Uterus (tissue), 2 donors: ENCODE measurements at regions not wholly inside any gene's neighbourhood (a gene's known extent, or its start where the extent isn't known, plus 50 kb on each side); places are given as distances from the start of the nearest gene placed in this dataset.

Experiments used
- CTCF ChIP-seq, 4 experiments: fragments of 200-600 bp in 2 of 4; fragments of 450-650 bp in 2 of 4; sonication (generic) in 2 of 4; IDR thresholded peaks; one replicate each; pipeline ENCODE4 v1.5.1; 2016 to 2019; ENCODE audit warnings: antibody characterized with exemption in 4 of 4, mild to moderate bottlenecking in 2 of 4, moderate library complexity in 1 of 4
- POLR2A ChIP-seq, 2 donors: fragments of 450-650 bp; IDR thresholded peaks; one replicate each; pipeline ENCODE4 v1.6.1; 2016; ENCODE audit warnings: antibody characterized with exemption in 2 of 2, mild to moderate bottlenecking in 1 of 2, moderate library complexity in 1 of 2

GRCh38 chr1:88286716-88287115 is 397.4 kb upstream of the PKN2 start:
- TF ChIP-seq CTCF (IDR thresholded peaks at IDR 0.05) (no peak), POLR2A (IDR thresholded peaks at IDR 0.05) (no peak)
